ENCODE measurements at regions not wholly inside any gene's neighbourhood (a gene's known extent, or its start where the extent isn't known, plus 50 kb on each side); places are given as distances from the start of the nearest gene placed in this dataset.

DNA sequence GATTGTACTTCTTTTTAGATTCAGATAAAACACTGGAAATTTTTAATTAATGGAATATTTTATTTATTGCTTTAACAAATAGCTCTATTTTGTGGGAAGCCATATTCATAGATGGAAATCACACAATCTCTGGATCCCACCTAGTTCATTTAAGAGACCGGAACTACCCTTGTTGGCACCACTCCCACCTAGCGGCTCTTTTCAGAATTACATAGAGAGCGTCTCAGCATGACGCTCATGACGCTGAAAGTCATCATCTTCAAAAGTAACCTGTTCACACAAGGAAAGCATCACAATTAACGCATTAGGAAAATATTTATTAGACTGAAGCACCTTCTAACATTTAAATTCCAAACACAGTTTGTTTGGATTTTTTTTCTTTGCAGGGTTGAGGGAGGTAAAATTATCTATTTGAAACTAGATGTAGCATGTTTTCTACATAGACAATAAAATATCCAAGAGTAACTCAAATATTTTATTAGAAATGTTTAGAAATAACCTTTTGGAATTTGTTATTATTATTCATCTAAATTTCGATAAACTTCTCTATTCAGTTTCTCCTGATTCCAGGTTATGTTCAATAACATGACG, 214.9 kb upstream of the ARRDC4 start:
- TF ChIP-seq CTCF (optimal IDR thresholded peaks at IDR 0.05 in 1 of 3, IDR thresholded peaks at IDR 0.05 in 1 of 3, conservative IDR thresholded peaks at IDR 0.05 in 1 of 3; ENCODE audit: extremely low read depth in 1 of 3, insufficient read depth in 2 of 3, low read length in 3 of 3) (peak; percentile 54 to 71 (median 64)), EZH2 (IDR thresholded peaks at IDR 0.05; ENCODE audit: low read length) (no peak)
